Stimulated activated CD8-positive, alpha-beta memory T cell treated with anti-CD3 and anti-CD28 coated beads, Interleukin-7, amount 100 ng/mL, for 48 hours (primary cell): ENCODE measurements at regions not wholly inside any gene's neighbourhood (a gene's known extent, or its start where the extent isn't known, plus 50 kb on each side); places are given as distances from the start of the nearest gene placed in this dataset.

ENCODE experiments used
- DNase-seq, 2 donors: peaks; one replicate each; pipeline ENCODE4 v3.0.0-alpha.2; 2020; ENCODE audit warnings: low read depth in 1 of 2; ENCODE audit errors: extremely low read depth in 1 of 2

DNA sequence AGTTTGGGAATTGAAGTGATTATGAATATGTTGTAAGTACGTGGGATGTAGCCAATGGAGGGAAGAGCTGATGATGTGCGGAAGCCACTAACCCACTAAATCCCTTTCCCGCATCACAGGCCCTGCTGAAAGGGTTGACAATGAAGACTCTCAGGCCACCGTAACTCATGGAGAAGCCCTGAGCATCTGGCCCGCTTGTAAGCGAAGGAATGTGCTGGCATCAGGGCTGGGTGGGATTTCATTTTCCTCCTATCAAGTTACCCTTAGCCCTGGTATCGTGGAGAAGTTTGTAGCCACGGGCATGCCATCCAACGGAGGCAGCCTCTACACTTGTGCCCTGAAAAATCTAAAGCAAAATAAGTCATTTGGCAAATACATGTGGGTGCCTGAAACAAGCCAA is 355.0 kb downstream of the CDH26 start:
- DNase-seq = no peak

DNA sequence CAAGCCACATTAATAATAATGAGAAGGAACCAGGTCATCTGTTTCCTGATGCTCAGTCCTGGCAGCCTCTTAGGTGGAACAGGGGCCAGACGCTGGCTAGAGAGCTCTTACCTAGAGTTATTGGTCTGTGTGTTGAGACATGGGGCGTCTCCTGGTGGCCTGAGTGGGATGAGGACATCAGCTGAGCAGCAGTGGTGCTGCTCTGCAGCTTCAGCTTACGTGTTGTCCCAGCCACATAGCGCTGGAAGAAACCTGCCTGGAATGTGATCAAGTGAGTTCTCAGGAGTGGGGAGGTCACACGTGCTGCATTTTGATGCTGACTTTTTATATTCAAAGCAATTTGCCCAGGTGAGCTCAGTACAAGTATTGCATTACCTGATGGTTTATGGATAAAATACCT is 355.4 kb downstream of the CDH26 start:
- no peak for DNase-seq

DNA sequence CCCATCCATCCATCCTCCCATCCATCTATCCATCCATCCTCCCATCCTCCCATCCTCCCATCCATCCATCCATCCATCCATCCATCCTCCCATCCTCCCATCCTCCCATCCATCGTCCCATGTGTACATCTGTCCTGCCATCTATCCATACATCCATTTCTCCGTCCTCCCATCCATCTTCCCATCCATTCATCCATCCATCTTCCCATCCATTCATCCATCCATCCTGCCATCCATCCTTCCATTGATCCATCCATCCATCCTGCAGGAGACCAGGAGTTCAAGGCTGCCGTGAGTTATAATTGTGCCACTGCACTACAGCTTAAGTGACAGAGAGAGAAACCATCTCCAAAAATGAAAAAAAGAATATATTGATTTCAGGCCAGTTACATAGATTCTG is 356.5 kb downstream of the CDH26 start:
- no peak for DNase-seq

DNA sequence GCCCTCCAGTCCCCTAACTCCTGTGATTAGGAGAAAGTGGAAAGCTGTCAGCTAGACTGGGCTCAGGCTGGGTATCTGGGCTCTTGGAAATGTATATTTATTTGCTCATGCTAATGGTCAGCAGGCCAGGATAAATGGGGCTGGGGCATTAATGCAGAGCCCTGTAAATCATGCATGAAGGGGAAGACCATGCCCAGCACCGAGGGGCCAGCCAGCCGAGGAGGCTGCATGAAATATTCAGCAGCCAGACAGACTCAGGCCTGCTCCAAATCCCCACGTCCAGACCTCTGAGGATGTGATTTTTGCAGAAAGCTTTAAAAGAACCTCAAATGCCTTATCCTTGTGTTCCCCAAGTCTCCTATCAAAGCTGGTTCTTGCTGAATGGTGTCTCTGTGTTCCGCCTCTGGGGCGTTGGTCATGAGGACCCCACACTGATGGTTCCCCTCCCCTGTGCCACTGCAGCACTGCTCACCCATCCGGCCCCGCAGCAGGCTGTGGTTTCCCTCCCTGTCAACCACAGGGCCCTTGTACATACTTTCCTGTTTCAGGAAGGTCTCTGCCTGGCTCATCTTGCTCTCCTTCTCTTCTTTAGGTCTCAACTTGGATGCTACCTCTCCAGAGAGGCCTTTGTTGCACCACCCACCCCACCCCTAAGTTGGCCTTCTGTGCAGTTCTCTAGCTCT is 358.4 kb downstream of the CDH26 start:
- no peak for DNase-seq

DNA sequence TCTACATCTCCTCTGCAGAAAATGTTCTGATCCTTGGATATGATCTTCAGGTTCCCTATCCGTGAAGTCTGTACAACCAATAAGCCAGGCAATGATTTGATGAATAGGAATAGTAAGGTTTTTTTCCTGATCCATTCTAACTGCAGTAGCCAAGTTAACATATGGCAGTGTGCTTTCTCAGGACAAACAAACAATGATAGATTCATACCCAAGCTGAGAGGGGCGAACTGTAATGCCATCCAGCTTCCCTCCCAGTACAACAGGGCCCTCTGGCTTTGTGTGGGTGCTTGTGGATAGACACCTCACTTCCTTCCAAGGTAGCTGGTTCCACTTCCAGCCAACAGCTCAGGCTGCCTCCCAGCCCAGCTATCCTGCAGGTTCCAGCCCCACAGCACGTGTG is 359.2 kb downstream of the CDH26 start:
- DNase-seq = no peak

DNA sequence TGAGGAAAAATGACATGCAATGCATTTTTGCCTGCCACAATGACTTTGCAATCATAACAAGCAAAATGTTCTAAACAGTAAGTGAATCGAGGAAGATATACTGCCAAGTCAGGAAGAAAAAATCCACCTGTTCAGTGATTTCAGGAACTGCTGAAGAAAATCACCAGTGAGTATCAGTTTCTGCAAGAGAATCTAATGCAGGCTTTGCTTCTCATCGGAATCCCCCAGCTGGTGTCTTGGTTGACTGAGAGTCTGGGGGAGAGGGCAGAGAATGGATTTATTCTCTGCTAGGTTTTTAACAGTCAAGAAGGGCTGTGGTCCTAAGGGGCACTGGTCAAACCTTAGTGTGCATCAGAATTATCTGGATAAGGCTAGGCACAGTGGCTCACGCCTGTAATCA is 363.4 kb downstream of the CDH26 start:
- no peak for DNase-seq

DNA sequence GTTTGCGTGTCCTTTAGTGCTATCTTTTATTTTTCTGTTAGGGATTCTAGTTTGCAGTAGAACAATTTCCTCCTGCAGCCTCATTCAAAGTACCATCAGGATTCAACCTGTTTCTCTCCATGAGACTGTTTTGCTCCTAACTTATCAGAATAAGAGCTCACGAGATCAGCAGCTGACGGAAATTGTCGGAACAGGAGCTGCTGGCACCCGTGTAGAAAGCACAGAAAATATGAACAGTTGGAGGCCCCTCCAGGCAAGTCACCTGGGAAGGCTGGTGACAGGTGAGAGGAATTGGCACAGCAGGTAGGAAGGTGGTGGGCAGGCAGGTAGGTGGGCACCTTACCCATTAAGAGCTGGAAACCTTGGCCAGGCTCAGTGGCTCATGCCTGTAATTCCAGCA is 368.6 kb downstream of the CDH26 start:
- DNase-seq = no peak

DNA sequence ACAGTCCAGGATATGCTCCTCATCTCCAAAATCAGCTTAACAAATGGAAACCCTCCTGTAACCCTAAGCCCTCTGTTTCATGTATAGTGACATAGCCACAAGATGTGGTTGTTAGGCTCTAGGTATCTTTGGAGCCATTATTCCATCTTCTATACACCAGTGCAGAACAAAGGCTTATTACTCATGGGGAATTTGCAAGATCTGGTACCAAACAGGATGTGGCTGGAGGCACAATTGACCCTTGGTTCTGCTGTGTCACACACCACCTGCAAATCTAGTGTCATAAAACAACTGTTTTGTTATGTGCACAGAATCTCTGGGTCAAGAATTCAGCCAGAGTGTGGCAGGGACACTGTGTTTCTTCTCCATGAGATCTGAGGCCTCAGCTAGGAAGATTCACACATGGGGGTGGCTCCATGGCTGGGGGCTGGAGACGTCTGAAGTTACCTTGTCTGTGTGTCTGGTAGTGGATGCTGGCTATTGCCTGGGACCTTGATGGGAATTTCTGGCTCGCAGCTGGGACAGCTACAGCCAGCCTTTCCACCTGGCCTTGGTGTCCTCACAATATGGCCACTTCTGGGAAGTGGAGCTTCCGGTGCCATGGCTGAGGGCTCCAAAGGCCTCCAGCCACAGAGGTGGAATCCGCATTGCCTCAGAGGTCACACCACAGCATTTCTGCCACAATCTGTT is 369.9 kb downstream of the CDH26 start:
- no peak for DNase-seq

DNA sequence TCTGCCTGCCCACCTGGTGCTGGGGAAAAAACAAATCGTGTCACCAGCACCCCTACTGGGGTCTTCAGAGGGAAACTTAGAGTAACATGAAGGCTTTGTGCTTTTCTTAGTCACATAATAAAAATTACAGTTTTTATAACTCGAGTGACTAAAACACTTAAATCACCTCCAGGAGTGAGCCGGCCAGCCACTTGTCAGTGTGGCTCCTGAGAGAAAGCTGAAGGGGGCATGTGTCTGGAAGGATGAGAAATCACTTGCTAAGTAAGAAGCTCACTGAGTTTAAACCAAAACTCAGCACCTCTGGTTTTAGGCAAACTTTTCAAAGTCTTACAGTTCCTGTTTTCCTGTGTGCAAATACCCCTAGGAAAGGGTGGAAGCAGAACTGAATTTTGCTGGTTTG is 372.2 kb downstream of the CDH26 start:
- no peak for DNase-seq

DNA sequence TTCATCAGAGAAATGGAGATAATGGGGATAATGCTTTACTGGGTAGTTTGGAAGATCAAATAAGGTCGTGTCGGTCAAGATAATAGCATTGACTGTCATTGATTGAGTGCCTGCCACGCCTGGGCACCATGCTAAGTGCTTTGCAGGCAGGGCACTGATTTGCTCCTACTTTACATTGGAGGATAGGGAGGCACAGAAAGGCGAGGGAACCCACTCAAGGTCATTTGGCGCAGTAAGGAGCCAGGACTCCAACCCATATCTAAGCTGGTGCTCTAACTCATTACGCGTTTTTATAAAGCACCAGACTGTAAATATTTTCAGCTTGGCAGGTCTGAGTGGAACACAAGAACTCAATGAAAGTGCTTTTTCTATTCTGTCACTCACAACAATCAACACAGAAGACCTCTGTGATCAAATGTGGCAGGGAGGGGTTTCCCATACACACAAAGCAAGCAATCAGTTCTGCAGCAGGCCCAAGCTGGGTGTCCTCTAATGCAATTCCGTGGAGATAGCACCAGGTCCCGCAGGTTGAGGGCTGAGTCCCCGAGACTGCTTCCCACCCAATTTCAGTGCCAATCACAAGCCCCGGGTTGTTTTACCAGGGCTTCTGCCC is 373.6 kb downstream of the CDH26 start:
- DNase-seq = no peak

DNA sequence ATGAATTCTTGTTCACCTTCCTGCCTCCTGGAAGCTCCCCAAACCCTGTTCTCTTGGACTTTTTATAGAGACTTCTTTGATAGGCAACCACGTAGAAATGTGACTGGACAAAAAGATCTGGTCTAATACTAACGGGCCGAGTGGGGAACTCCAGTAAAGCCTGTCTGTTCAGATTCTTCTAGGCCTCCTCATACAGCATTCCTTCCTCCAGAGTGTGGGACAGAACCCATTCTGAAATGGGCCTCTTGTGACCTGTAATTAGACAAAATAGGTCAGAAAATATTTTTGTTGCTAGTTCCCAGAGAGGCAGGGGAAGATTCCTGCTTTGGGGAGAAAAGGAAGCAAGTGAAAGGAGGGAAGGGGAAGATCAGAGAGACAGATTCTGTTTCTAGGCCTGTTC is 374.3 kb downstream of the CDH26 start:
- DNase-seq = no peak

DNA sequence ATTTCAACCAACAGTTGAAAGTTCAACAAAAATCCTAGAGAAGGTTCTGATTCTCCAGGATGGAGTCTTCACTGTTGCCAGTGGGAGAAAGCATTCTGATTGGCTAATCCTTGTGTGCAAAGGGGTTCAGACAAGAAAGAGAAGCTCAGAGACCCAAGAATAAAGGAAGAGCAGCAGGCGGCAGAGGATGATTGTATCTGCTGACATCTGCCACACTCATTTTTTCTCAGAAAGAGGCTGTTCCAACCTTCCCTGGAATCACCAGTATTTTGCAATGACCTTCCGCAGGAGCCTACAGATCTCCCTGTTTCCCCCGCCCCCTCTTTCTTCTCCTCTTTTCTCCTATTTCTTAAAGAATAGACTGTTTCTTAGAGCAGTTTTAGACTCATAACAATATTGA is 376.7 kb downstream of the CDH26 start:
- DNase-seq = no peak

DNA sequence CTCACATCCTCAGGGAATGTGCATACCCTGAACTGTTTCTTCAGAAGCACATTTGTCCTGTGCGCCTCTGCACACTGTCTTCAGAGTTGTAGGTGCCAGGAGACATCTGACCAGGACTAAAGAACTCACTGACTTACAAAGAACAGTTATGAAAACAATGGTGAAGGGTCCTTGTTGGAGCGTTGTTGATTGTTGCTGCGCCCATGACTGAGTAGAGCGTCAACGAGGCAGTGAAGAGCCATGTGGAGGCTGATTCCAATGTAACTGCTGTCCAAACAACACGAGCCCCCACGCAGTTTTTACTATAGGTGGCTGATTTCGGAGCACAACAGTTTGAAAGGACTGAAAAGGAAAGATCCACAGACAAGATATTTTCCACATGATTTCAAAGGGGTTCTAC is 380.3 kb downstream of the CDH26 start:
- no peak for DNase-seq

DNA sequence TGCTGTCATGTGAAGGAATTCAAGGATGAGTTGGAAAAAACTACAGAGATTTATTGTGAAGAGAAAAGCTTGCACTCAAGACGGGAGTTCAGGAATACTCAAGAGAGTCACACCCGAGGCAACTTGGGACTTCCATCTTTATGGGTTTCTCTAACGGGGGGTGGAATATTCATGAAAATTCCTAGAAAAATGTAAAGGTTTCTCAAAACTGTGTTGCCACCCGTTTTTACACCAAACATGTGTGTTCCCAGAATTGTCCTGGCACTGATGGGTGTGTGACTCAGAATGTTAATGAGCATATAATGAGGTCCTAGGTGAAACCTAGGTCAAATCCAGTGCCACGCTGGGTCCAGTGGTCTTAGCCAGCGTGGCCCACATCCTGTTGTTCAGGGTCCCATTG is 381.5 kb downstream of the CDH26 start:
- DNase-seq = no peak

DNA sequence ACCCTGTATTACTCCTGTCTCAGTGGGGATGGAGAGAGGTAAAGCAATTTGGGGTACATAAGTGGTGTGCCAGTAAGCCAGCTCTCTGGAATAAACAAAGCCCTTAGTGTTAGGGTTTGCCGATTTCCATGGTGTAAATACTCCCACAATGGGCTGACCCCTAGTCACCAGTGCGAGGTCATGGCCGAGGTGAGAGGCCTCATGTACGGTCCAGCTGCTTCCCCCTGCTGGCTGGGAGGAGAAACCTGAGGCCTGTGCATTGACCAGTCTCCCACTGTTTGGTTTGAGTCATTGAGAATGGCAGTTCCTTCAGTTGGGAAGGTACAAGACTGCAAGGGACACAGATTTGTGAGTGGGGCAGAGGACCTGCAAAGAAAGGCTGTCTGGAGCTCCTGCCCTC is 382.0 kb downstream of the CDH26 start:
- DNase-seq = no peak

DNA sequence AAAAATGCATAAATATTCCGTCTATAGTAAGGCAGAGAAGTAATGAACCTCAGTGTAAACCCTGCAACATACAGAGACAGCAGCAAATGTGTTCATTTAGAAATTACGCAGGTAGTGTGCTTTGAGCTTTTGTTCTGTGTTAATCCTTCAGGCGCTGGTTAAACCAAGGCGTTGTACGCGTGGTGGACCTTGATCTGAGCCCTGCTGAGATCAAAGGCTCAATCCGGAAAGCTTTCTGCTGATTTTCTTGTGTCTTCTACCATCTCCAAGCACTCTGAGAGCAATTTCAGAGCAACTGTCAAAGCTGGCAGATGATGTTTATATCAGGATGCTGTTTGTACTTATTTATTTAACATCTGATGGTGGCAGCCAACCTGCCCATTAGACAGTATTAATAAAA is 382.8 kb downstream of the CDH26 start:
- DNase-seq = no peak

DNA sequence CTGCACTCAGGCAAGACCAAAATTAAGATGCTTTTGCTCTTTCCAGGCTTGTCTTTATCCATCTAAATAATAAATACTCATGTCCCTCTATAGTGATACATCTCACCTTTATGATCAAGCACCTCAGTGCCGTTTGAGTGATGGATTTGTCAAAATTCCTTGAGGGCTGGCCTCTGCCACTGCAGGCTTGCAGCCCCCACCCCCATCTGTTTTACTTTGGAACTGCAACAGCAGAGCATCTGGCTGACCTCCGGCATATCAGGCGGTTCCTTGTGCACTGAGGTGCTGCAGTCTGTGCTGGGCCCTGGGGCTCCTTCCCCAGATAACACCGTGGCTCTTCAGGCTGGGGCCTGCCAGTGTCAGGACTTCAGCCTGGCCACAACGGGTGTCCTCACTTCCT is 386.9 kb downstream of the CDH26 start:
- no peak for DNase-seq

DNA sequence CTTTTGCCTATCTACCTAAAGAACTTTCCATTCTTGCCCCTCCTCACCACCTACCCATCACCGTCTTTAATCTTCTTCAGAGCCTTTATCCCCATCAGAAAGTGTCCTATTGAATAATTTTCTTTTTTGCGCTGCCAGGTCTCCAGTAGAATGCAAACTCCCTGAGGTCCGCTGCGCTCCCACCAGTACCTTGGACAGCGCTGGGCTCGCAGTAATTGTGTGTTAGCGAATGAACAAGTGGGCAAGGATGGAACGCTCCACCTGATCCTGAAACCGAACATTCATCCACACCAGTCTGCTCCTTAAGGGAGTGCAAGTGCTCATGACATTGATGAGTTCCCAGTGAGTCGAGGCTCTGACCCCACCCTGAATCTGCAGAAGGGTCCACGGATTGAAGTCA is 391.2 kb downstream of the CDH26 start:
- no peak for DNase-seq

DNA sequence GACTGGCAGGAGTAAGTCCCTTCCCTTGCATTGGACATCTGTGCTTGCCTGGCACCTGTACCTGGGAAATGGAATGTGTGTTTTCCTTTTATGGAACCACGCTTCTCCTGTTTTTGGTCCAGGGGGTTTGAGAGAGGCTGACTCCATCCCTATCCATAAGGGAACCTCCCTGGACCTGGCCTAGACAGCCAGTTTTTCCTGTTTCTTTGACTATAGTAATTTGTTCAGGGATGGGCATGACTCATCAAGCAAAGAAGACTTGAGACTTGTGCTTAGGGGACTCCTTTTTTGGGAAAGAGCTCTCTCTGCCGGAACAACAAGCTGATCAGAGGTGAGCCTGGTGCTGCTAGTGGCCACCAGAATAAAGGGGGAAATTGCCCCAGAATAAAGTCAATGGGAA is 393.8 kb downstream of the CDH26 start:
- no peak for DNase-seq

DNA sequence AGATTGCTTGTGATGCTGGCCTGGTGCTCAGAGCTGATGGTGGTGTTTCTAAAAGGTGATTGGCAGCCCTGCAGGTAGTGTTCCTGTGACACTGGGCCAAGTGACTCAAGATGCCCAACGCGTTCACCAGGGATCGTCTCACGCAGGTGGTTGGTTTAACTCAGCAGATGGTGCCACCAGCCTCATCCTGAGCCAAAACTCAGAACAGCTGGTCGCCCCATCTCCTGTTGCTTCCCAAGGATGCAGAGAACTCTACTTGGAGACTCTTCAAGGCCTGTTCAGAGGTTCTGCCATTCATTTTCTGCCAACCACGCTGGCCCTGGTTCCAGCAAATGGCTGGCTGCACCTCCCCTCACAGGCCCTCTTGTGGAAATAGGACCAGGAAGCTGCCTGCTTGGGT is 394.4 kb downstream of the CDH26 start:
- no peak for DNase-seq

DNA sequence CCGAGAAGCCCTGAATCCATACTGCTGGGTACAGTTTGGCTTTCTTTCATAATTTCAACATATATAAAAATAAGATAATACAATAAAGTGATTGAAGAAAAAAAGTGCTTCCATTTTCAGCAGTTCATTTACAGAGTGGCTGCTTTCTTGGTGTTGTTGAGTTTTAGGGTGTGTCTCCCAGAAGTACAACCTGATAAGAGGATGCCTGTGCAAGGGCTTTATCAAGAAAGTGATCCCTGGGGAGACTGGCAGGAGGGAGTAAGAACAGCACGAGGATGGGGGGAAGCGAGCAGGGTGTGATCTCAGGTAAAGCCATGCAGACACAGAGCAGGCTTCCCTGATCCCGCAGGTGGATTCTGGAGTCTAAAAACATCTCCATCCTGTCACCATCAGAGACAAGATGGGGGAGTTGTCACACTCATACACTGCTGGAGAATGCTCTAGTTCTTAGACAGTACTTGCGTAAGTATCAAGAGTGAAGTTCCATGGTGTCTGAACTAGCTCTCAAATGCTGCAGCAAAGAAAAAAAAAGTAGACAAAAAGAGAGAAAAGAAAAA is 395.9 kb downstream of the CDH26 start:
- DNase-seq = no peak

DNA sequence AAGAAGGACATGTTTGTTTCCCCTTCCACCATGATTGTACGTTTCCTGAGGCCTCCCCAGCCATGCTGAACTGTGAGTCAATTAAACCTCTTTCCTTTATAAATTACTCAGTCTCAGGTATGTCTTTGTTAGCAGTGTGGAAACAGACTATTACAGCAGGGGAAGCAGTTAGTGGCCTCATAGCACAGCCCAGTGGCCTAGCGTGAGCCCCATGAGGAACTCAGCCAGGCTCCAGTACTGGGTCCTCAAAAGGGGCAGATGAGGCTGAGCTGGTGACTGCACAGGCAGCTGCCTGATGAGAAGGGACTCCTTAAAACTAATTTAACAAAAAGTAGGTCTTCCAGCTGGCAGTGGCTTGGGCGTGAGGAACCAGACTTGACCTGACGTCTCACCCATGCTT is 399.9 kb downstream of the CDH26 start:
- DNase-seq = no peak
